ENCODE measurements at regions not wholly inside any gene's neighbourhood (a gene's known extent, or its start where the extent isn't known, plus 50 kb on each side); places are given as distances from the start of the nearest gene placed in this dataset.
"Not testable (repeated sequence)": the region's sequence is repeated elsewhere in the genome, so short reads cannot be mapped to it uniquely, and the experiment has no call there.

DNA sequence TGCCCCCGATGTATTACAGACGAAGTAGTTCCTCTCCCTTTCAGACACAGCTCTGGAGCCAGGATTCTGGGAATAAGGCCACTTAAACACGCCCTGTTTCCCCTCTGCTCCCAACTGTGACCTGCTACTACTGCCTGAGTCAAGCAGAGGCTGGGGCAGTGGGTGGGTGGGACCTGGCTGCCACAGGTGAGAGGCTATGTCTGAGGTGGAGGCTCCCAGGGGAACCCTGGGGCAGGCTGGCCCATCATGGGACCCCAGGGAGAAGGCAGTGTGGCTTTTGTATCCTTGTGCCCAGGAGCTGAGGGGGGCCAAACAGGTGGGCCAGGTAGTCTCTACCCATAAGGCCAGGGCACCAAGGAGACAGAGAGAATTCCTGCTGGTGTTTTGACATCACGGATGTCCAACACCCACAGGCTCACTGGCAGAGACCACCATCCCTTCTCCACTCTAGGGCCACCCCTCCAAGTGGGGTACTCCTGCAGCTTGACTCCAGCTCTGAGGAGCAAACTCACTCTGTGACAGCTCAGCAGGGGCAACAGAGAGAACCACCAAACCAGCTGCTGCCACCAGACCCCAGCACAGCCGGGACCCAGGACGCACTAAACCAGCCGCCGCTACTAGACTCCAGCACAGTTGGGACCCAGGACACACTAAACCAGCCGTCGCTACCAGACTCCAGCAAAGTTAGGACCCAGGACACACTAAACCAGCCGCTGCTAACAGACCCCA, 105.3 kb upstream of the SMURF2 start:
- no peaks in the 10 kb centered on the region for H3K36me3 Mint-ChIP-seq
- H3K27ac Mint-ChIP-seq: no peak overlapping the region
- H3K4me3 Mint-ChIP-seq: no peak overlapping the region
- DNase-seq: no peak
- no peaks in the 10 kb centered on the region for H3K9me3 Mint-ChIP-seq
- no peaks in the 10 kb centered on the region for H3K4me1 Mint-ChIP-seq
- H3K27me3 Mint-ChIP-seq: no peaks in the 10 kb centered on the region

- no peak overlapping the region for H3K4me3 Mint-ChIP-seq
- H3K4me1 Mint-ChIP-seq: no peaks in the 10 kb centered on the region
- no peak overlapping the region for H3K27ac Mint-ChIP-seq
Measured at GRCh38 chr17:64765191-64765889, 103.2 kb upstream of the SMURF2 start.

GRCh38 chr17:64750891-64751677, 89.0 kb upstream of the SMURF2 start:
- no peak for DNase-seq
- no peaks in the 10 kb centered on the region for H3K27me3 Mint-ChIP-seq
- H3K4me3 Mint-ChIP-seq: no peak overlapping the region
- H3K36me3 Mint-ChIP-seq: peaks cover 3% of the 10 kb centered on the region
- H3K9me3 Mint-ChIP-seq: no peaks in the 10 kb centered on the region
- no peak overlapping the region for H3K27ac Mint-ChIP-seq
- no peaks in the 10 kb centered on the region for H3K4me1 Mint-ChIP-seq

More at GRCh38 chr17:64765191-64765889, 103.2 kb upstream of the SMURF2 start:
- Mint-ChIP-seq H3K9me3 (no peaks in the 10 kb centered on the region), H3K36me3 (no peaks in the 10 kb centered on the region), H3K27me3 (no peaks in the 10 kb centered on the region)
- no peak for DNase-seq

DNA sequence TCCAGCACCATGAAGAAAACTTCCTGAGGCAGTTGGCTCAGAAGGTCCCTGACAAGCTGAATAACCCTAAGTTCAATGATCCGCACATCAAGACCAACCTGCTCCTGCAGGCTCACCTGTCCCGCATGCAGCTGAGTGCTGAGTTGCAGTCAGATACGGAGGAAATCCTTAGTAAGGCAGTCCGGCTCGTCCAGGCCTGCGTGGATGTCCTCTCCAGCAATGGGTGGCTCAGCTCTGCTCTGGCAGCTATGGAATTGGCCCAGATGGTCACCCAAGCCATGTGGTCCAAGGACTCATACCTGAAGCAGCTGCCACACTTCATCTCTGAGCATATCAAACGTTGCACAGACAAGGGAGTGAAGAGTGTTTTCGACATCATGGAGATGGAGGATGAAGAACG, 88.4 kb upstream of the SMURF2 start:
- no peaks in the 10 kb centered on the region for H3K27me3 Mint-ChIP-seq
- no peak overlapping the region for H3K4me3 Mint-ChIP-seq
- H3K4me1 Mint-ChIP-seq: no peaks in the 10 kb centered on the region
- H3K27ac Mint-ChIP-seq: no peak overlapping the region
- peaks cover 3% of the 10 kb centered on the region for H3K36me3 Mint-ChIP-seq
- no peaks in the 10 kb centered on the region for H3K9me3 Mint-ChIP-seq
- DNase-seq: no peak

- Mint-ChIP-seq H3K4me3 (no peak overlapping the region), H3K9me3 (no peaks in the 10 kb centered on the region), H3K27ac (no peak overlapping the region), H3K4me1 (no peaks in the 10 kb centered on the region), H3K27me3 (no peaks in the 10 kb centered on the region), H3K36me3 (peaks cover 3% of the 10 kb centered on the region)
- DNase-seq: no peak
Measured at GRCh38 chr17:64749306-64749705, 87.2 kb upstream of the SMURF2 start.

DNA sequence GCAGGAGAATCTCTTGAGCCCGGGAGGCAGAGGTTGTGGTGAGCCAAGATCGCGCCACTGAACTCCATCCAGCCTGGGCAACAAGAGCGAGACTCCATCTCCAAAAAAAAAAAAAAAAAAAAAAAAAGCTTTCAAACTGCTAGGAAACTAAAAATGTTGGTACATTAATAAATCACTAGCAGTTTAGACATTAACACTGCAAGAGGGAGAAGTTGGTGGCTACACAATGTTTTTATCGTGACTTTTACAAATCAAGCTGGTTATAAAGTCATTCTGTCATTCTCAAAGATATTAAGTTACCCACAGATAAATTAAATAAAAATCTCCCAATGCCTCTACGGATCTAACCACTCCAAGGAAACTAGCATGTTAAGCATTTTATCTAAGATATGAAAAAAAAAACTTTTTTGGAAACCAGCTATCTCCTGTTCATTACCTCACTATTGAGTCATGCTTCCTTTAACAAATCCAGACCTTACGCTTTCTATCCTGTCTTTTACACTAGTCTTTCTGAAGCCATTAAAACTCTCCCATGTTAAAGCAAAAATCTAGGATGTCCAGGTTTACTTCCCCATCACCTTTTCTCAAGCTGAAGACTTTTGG, 85.9 kb upstream of the SMURF2 start:
- Mint-ChIP-seq H3K27ac (no peak overlapping the region), H3K36me3 (peaks cover 3% of the 10 kb centered on the region), H3K4me1 (no peaks in the 10 kb centered on the region), H3K4me3 (no peak overlapping the region), H3K9me3 (no peaks in the 10 kb centered on the region), H3K27me3 (no peaks in the 10 kb centered on the region)
- no peak for DNase-seq

DNA sequence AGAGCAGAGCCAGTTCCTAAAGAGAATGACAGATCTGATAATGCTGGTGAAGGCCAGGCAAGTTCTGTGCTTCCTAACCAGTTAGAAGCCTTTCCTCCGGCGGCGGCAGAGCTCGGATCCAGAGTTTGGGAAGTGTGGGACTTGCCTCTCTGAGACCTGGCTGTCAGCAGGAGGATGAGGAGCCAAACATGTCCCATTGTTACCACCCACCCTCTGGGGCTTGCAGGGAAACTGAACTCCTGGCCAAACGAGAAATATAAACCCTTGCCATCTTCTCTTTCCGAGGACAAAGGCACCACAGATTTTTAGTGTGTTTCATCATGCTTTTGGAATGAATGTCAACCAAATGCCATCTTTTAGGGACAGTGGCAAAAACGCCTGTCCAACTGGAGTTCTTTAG, 80.2 kb upstream of the SMURF2 start:
- Mint-ChIP-seq H3K36me3 (no peaks in the 10 kb centered on the region), H3K27ac (no peak overlapping the region), H3K27me3 (no peaks in the 10 kb centered on the region), H3K4me1 (peaks cover 14% of the 10 kb centered on the region), H3K4me3 (no peak overlapping the region), H3K9me3 (no peaks in the 10 kb centered on the region)
- DNase-seq: no peak

DNA sequence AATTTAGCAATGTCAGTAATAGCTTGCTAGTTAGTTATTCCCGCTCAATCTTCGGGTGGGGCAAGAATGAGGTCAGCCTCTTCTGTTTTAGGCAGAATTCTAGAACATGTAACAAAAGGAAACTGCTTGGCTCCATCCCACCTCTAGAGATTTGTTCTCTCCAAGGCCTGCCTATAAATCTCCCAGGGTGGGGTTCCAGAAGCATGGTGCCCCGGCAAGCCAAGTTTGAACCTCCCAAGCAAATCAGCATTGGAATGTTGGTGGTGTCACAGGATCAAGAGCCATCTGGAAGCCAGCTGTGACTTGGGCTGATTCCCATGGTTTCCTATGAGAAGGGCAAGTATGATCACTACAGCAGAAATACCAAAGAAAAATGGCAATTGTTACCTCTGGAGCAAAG, 79.8 kb upstream of the SMURF2 start:
- DNase-seq, H3K9me3 Mint-ChIP-seq, H3K36me3 Mint-ChIP-seq, H3K27me3 Mint-ChIP-seq, H3K4me3 Mint-ChIP-seq, H3K27ac Mint-ChIP-seq: not testable (repeated sequence)
- peaks cover 17% of the 10 kb centered on the region for H3K4me1 Mint-ChIP-seq

GRCh38 chr17:64741038-64741641, 79.0 kb upstream of the SMURF2 start:
- H3K4me1 Mint-ChIP-seq: peaks cover 22% of the 10 kb centered on the region
- DNase-seq: no peak
- no peak overlapping the region for H3K27ac Mint-ChIP-seq
- no peaks in the 10 kb centered on the region for H3K27me3 Mint-ChIP-seq
- no peaks in the 10 kb centered on the region for H3K36me3 Mint-ChIP-seq
- H3K4me3 Mint-ChIP-seq: no peak overlapping the region
- H3K9me3 Mint-ChIP-seq: no peaks in the 10 kb centered on the region

DNA sequence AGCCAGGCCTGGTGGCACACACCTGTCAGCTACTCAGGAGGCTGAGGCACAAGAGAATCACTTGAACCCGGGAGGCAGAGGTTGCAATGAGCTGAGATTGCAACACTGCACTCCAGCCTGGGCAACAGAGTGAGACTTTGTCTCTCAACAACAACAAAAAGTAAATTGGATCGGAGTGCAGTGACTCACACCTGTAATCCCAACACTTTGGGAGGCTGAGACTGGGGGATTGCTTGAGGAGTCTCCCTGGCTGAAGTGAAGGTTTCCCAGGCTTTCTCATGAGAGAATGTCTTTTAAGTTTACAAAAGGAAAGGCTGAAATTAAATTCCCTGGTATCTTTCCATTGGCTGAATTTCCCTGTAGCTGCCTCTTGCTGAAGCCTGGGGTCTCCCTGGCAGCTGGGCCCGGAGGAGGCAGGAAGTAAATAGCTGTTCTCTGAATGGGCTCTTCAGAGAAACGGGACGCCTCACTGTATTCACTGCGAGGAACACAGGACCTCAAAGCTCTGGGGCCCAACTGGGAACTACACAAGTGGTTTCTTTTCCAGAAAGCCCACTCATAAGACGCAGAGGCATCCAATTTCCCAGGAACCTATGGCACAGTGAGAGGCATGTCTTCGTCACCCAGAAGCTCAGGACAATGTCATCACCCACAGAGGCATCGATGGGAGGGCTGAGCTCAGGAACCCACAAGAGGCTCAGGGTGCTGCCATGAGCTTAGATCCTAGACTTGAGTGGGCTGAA, 77.4 kb upstream of the SMURF2 start:
- no peaks in the 10 kb centered on the region for H3K36me3 Mint-ChIP-seq
- no peak overlapping the region for H3K27ac Mint-ChIP-seq
- H3K4me1 Mint-ChIP-seq: peaks cover 22% of the 10 kb centered on the region
- DNase-seq: no peak
- H3K4me3 Mint-ChIP-seq: no peak overlapping the region
- H3K9me3 Mint-ChIP-seq: no peaks in the 10 kb centered on the region
- no peaks in the 10 kb centered on the region for H3K27me3 Mint-ChIP-seq

DNA sequence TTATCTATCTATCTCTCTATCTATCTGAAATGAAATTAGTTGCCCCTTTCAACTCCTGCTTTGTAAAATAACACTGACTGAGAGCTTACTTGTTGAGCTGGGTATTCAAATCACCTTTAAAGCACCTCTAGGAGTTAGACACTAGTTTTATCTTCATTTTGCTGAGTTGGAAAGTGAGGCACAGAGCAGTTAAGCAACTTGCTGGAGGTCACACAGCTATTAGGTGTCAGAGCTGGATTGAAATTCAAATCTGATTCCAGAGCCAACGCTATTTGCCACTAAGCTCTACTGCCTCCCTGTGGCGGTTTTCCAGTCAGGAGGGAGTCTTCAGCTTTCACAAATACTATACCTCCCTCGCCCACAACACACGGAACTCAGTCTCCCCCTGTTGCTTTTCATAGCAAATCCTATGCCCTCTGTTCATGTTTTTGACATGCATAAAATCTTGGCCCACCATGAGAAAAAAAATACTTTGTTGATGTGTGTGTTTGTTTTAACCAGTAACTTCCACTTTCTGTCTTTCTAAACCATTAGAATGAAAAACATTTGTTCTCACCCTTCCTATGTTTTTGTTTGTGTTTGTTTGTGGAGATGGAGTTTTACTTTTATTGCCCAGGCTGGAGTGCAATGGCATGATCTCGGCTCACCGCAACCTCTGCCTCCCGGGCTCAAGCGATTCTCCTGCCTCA, 74.8 kb upstream of the SMURF2 start:
- Mint-ChIP-seq H3K4me1 (peaks cover 22% of the 10 kb centered on the region), H3K36me3 (no peaks in the 10 kb centered on the region), H3K9me3 (no peaks in the 10 kb centered on the region), H3K27me3 (no peaks in the 10 kb centered on the region), H3K27ac (no peak overlapping the region), H3K4me3 (no peak overlapping the region)
- DNase-seq: peak; percentile 24

GRCh38 chr17:64732336-64733006, 70.4 kb upstream of the SMURF2 start:
- Mint-ChIP-seq H3K4me1 (peaks cover 8% of the 10 kb centered on the region), H3K9me3 (no peaks in the 10 kb centered on the region), H3K27me3 (no peaks in the 10 kb centered on the region), H3K27ac (no peak overlapping the region), H3K4me3 (no peak overlapping the region), H3K36me3 (no peaks in the 10 kb centered on the region)
- no peak for DNase-seq

DNA sequence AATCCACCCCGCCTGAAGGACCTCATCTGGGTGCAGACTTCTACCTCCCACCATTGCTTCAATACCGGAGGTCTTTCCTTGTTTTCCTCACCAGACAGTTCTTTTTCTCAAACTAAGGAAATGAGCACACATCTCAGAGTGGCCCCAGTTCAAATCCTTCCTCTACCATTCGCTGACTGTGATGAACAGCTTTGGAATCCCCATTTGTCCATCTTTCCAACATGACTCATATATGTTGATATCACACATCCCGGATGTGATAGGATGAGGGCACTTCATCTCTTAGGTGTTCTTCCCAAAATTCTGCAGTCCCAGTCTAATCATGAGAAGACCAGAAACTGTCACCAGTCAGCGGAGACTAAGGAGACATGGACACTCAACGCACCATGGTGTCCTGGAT, 67.9 kb upstream of the SMURF2 start:
- not testable (repeated sequence) for DNase-seq, H3K27me3 Mint-ChIP-seq, H3K4me1 Mint-ChIP-seq, H3K27ac Mint-ChIP-seq, H3K36me3 Mint-ChIP-seq, H3K9me3 Mint-ChIP-seq, H3K4me3 Mint-ChIP-seq
